ENCODE measurements at regions not wholly inside any gene's neighbourhood (a gene's known extent, or its start where the extent isn't known, plus 50 kb on each side); places are given as distances from the start of the nearest gene placed in this dataset.

- TF ChIP-seq CREB5 (CRISPR knock-in tag; IDR thresholded peaks at IDR 0.05; ENCODE audit: low read depth) (no peak), ZC3H10 (CRISPR knock-in tag; IDR thresholded peaks at IDR 0.05) (no peak), PPARA (CRISPR knock-in tag; IDR thresholded peaks at IDR 0.05; ENCODE audit: borderline replicate concordance) (no peak), ZFP30 (CRISPR knock-in tag; IDR thresholded peaks at IDR 0.05) (no peak)
Measured at GRCh38 chr14:28999656-29000055, 233.1 kb downstream of the FOXG1 start (continued).

- ATAC-seq = no peak
- no peak for TF ChIP-seq SNAI2 (CRISPR knock-in tag; IDR thresholded peaks at IDR 0.05)
- TF ChIP-seq ESRRG (CRISPR knock-in tag; IDR thresholded peaks at IDR 0.05) = no peak
- TF ChIP-seq ZNF8 (CRISPR knock-in tag; IDR thresholded peaks at IDR 0.05) = no peak
- no peak for TF ChIP-seq TOX (CRISPR knock-in tag; IDR thresholded peaks at IDR 0.05; ENCODE audit: borderline replicate concordance)
- TF ChIP-seq CSDC2 (CRISPR knock-in tag; IDR thresholded peaks at IDR 0.05) = no peak
- no peak for TF ChIP-seq TSHZ2 (CRISPR knock-in tag; IDR thresholded peaks at IDR 0.05)
- no peak for TF ChIP-seq ARNTL (CRISPR knock-in tag; IDR thresholded peaks at IDR 0.05; ENCODE audit: borderline replicate concordance, low read depth)
- TF ChIP-seq ZNF70 (CRISPR knock-in tag; IDR thresholded peaks at IDR 0.05) = no peak
- TF ChIP-seq PPARA (CRISPR knock-in tag; IDR thresholded peaks at IDR 0.05; ENCODE audit: borderline replicate concordance) = no peak
- no peak for TF ChIP-seq GLIS3 (CRISPR knock-in tag; IDR thresholded peaks at IDR 0.05)
- no peak for TF ChIP-seq OSR1 (CRISPR knock-in tag; IDR thresholded peaks at IDR 0.05)
- no peak for TF ChIP-seq CSRNP3 (CRISPR knock-in tag; IDR thresholded peaks at IDR 0.05)
- no peak for TF ChIP-seq ZNF565 (CRISPR knock-in tag; conservative IDR thresholded peaks at IDR 0.05; ENCODE audit: low read depth)
- no peak for TF ChIP-seq CREB5 (CRISPR knock-in tag; IDR thresholded peaks at IDR 0.05; ENCODE audit: low read depth)
- TF ChIP-seq BACH2 (CRISPR knock-in tag; IDR thresholded peaks at IDR 0.05; ENCODE audit: borderline replicate concordance) = no peak
- TF ChIP-seq PATZ1 (CRISPR knock-in tag; IDR thresholded peaks at IDR 0.05; ENCODE audit: borderline replicate concordance) = no peak
- TF ChIP-seq POU6F1 (CRISPR knock-in tag; IDR thresholded peaks at IDR 0.05; ENCODE audit: borderline replicate concordance, low read depth) = no peak
- TF ChIP-seq RARB (CRISPR knock-in tag; IDR thresholded peaks at IDR 0.05) = no peak
- no peak for TF ChIP-seq ZFP30 (CRISPR knock-in tag; IDR thresholded peaks at IDR 0.05)
- TF ChIP-seq ZC3H10 (CRISPR knock-in tag; IDR thresholded peaks at IDR 0.05) = no peak
Measured at GRCh38 chr14:29005647-29006046, 239.1 kb downstream of the FOXG1 start.

GRCh38 chr14:29007990-29008389, 241.4 kb downstream of the FOXG1 start:
- TF ChIP-seq BACH2 (CRISPR knock-in tag; IDR thresholded peaks at IDR 0.05; ENCODE audit: borderline replicate concordance) = no peak
- TF ChIP-seq ARNTL (CRISPR knock-in tag; IDR thresholded peaks at IDR 0.05; ENCODE audit: borderline replicate concordance, low read depth) = no peak
- TF ChIP-seq ZFP30 (CRISPR knock-in tag; IDR thresholded peaks at IDR 0.05) = no peak
- TF ChIP-seq POU6F1 (CRISPR knock-in tag; IDR thresholded peaks at IDR 0.05; ENCODE audit: borderline replicate concordance, low read depth) = no peak

More at GRCh38 chr14:29007990-29008389, 241.4 kb downstream of the FOXG1 start:
- no peak for ATAC-seq
